HG03097 (cell line): ENCODE measurements at regions not wholly inside any gene's neighbourhood (a gene's known extent, or its start where the extent isn't known, plus 50 kb on each side); places are given as distances from the start of the nearest gene placed in this dataset.
A peak's percentile ranks its signal among the peaks of the same experiment; 100 is the strongest.
"Not testable (repeated sequence)": the region's sequence is repeated elsewhere in the genome, so short reads cannot be mapped to it uniquely, and the experiment has no call there.

Experiments used
- ATAC-seq: cut with Tn5 transposase; IDR thresholded peaks from one replicate; pipeline ENCODE4 v1.9.1; 2021; ENCODE audit not compliant: unreplicated experiment, low FRiP score

- no peak for ATAC-seq
Measured at GRCh38 chr12:89878950-89879349, 170.3 kb upstream of the ATP2B1 start.

DNA sequence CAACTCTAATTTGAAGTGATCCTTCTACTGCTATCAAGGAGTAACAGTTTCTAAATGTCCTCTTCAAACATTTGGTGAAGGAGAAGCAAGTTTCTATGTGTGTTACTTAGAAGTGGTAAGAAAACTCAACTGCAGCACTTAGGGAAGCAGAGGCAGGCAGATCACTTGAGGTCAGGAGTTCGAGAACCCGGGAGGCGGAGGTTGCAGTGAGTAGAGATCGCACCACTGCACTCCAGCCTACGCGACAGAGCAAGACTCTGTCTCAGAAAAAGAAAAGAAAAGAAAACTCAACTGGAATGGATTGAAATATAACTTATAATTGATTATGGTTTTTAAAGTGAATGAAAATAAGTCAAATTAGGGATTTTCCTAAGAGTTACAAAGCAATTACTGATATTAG is 169.7 kb upstream of the ATP2B1 start:
- no peak for ATAC-seq

- no peak for ATAC-seq
Measured at GRCh38 chr12:89877671-89878070, 169.0 kb upstream of the ATP2B1 start.

DNA sequence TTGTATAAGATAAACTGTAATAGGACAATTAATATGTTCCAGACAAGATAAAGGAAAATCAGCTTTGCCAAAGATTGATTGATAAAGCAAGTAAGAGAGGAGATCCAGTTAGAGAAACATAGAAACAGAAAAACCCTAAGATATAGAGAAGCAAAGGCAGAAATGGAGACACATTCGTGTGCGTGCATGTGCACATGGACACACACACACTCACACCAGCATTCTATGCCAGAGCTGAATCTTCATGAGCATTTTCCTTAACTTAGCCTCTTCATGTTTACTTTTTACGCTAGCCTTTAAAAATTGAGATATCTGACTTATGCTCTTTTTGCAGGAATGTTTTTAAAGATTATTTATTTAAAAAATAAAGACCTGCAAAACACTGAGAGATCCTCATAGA is 168.5 kb upstream of the ATP2B1 start:
- ATAC-seq = no peak

DNA sequence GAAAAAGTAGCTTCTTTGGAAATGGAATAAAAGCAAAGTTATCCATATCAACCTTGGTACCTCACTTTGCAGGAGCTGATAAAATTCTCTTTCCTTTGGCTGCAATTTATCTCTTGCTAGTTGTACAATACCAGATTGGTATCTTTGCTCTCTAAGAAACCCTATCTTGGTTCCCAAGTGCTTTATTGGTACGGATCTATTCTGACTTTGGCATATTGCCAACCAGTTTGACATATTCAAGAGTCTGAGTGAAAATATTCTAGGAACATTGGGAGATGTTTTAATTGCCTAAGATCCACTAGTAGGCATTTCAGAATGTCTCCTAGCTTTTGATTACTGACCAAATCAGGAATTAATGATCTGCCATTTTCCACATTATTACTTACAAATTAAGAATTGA is 167.2 kb upstream of the ATP2B1 start:
- no peak for ATAC-seq

- ATAC-seq = no peak
Measured at GRCh38 chr12:89875225-89875624, 166.6 kb upstream of the ATP2B1 start.

DNA sequence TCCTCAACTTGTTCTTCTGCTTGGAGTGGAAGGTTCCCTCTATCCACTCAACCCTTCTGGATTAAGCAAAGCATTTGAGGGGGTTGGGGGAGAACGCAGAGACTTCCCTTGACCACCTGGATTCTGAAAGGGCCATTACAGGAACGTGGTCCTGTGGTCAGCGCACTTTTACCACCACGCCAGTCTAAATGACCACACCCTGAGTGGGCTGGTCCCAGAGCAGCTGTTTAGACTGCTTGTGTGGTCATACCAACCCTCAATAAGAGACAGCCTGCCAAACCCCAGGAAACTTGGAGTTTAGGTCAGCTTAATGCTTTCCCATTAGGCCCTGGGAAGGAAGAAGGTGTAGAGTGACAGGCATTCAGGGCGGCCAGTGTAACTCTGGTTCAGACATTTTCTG is 165.5 kb upstream of the ATP2B1 start:
- ATAC-seq = no peak

DNA sequence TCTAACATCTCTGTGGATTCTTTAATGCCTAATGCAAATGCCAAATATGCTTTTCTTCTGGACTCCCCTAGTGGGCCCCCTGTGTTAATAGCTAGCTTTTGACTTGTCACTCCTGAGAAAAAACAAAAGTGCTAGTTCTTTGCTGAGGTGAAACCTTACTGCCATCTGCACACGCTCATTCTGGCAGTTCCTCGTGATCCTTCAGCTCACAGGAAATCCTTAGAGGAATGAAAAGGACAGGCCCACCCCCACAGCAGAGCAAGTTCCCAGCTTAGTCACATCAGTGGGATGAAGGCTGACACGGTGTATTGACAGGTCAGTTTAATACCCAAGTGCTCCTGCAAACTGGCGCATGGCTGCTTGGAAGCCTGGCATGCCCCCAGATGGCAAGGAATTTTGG is 165.1 kb upstream of the ATP2B1 start:
- no peak for ATAC-seq

DNA sequence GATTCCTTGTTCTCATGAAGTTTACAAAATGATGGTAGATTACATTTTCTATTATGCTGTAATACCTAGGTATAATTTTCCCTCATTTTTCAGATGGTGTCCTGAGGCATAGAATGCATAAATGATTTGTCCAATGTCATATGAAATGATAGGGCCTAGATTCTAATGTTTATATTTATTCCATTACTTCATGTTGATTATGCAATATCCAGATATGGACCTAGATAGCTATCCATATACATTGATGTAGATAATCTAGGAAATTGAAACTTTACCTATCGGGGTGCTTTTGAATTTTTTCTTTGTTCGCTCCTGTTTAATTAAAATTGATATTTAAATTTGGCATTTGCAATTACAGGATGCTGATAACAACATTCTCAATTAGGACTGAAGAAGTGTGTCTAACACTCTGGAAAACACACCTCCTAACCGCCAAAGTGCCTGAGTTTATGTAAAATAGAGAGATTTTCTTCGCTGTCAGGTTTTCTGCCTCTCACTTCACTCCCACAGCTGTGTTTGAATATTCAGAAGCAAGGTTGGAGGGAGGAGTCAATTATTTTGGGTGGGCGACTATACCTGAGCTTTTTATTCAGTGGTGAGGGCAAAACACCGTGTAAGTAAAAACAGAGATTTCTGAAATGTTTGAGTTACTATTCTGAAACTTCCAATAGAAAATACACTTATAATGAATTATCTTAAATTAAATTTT is 164.4 kb upstream of the ATP2B1 start:
- ATAC-seq = no peak

GRCh38 chr12:89870413-89871184 is 162.0 kb upstream of the ATP2B1 start:
- no peak for ATAC-seq

GRCh38 chr12:89867611-89868010 is 159.0 kb upstream of the ATP2B1 start:
- not testable (repeated sequence) for ATAC-seq

DNA sequence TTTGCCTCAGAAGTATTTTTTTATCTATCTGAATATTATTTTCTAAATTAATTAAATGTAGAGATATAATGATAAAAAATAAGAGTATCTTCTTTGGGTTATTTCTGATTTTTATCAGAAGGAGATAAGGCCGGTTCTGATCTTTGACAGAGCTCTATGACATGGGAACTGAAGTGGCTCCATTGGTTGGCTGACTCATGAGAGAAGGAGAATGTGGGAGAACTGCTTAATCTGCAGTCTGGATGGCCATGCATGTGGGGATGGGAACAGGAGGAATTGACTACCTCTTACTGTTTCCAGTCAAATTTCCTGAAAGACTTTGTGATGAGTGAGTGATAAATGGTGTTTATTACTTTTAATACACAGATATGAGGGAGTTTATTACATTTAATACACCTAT is 155.8 kb upstream of the ATP2B1 start:
- no peak for ATAC-seq

GRCh38 chr12:89863968-89864367 is 155.3 kb upstream of the ATP2B1 start:
- no peak for ATAC-seq

GRCh38 chr12:89863493-89863938 is 154.9 kb upstream of the ATP2B1 start:
- peak; percentile 47 for ATAC-seq

DNA sequence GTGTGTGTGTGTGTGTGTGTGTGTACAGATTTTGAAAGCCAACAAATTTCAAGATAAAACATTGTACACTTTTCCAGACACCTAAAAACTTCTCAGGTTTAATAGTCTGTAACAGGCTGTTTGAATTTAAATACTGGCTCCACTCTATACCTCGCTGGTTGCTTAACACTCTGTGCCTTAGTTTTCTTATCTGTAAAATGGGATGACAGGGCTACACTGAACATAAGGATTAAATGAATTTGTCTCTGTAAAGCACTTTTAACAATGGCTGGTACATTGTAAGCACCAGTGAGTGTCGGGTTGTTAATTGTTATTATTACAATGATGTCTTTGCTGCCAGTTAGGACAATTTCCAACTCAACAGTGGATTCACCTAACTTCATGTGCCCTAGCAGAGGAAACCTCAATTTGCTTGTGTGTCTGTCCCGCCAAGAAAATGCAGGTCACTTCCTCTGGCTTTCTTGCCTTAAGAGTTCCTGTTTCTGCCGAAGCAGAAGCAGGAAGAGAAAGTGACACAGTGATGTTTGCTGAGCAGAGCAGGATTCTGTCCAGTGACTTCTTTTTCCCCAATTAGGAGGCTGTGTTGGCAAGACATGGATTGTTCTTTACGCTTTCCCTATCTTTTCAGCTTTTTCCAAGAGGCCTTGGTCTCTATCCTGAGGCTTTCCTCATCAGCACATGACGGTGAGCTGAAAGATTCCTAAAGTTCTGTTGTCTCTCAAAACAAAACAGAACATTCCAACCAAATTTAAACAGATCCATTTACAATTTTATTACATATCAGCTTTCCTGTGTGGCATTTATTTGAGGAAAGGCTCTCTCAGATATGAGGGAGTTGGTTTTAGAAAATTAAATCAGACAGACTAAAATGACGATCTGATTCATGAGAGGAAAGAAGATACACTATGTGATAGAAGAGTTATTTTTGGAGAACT is 154.1 kb upstream of the ATP2B1 start:
- ATAC-seq = peak; percentile 73

DNA sequence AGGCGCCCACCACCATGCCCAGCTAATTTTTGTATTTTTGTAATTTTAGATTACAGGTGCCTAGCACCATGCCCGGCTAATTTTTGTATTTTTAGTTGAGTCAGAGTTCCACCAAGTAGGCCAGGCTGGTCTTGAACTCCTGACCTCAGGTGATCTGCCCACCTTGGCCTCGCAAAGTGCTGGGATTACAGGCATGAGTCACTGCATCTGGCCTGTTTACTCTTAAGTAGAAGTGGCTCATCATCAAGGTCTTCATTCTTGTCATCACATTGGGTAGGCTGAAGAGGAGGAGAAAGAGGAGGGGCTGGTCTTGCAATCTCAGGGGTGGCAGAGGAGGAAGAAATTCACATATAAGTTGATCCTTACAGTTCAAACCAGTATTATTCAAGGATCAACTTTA is 152.4 kb upstream of the ATP2B1 start:
- no peak for ATAC-seq

DNA sequence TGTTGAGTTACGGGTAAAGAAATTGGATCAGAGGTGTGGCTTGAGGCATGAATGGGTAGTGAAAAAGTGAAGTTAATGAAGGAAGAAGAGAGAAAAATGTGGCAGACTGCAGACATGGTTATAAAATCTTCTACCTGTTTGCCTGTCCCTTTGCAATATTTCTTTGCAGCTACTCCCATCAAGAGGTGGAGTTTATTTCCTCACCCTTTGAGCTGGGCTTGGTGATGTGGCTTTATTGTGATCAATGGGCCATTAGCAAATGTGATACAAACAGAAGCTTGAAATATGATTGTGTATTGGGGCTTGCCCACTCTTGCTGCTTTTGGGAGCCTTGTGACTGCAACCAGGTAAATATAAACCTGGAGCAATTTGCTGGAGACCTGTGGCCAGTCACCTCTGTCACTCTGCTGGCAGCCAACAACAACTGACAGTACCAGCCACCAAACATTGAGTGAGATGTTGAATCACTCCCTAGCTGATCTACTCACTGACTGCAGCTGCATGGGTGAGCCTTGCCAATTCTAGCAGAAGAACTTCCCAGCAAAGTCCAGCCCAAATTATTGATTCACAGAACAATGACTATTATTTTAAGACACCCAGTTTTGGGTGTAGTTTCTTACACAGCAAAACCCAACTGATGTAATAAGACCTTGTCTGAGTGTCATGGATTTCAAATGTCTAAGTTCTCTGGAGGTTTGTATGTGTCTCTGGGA is 151.0 kb upstream of the ATP2B1 start:
- ATAC-seq = no peak

- ATAC-seq = no peak
Measured at GRCh38 chr12:89858718-89859117, 150.1 kb upstream of the ATP2B1 start.

DNA sequence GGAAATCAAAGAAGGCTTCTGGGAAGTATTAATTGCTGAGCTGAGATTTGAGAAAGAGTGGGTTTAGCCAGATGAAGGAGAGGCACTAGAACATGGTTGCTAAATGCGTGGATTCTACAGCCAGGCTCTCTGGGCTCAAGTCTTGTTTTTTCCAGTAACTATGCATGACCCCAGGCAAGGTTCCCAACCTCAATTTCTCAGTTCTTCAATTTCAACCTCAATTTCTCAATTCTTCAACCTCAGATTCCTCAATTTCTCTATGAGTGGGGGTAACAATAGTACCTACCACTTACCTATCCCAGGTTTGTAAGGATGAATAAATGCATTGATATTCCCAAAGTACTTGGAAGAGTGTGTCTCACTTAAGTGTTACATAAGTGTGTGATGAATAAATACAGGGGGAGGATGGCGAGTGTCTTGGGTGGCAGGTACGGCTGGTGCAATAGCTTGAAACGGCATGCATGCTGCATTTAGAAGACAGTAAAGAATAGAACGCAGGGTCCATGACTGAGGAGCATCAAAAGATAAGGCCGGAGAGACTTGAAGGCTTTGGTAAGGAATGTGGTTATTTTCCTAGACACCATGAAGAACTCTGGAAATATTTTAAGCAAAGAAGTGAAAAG is 149.1 kb upstream of the ATP2B1 start:
- ATAC-seq = no peak

- ATAC-seq = peak; percentile 70
Measured at GRCh38 chr12:89856431-89856830, 147.8 kb upstream of the ATP2B1 start.
